Raji (cell line): ENCODE measurements at regions not wholly inside any gene's neighbourhood (a gene's known extent, or its start where the extent isn't known, plus 50 kb on each side); places are given as distances from the start of the nearest gene placed in this dataset.

Experiments used
- POLR2A ChIP-seq: IDR thresholded peaks from 2 replicates; pipeline ENCODE4 v1.6.1; 2011; ENCODE audit warnings: low read depth, low read length, control low read depth; ENCODE audit not compliant: insufficient read depth

DNA sequence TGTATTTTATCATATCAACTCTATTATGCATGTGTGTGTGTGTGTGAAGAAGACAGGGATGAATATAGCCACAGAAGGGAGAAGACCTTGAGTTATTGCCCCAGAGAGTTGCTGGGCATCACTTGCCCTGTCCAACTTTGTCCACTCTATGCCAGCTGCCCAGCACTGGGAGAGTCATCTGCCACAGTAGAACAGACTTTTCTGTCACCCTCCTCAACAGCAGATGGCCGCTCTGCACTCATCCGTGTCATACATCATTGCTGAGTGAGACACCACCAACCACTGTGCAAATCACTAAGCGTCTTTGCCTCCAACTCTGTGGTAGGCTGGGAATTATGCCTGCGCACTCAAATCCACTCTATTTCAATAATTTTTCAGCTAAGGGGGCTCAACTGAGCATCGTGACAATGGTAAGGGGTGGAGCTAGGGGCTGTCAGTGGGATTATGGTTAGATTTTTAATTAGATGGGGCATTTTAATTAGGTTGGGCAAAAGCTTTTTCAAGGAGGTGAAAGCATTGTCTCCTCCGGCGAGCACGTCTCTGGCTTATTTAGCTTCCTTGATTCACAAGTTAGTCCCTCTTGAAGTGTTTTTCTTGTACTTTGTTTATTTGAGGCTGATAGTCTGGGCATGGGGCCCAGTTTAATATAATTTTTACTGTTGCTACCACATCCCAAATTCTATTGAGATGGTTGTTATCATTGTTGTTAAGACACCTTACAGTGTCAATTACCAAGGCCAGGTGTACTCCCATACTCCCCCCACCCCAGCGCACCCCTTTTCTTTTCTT lies 100.1 kb upstream of the KLF3 start:
- TF ChIP-seq POLR2A: no peak

DNA sequence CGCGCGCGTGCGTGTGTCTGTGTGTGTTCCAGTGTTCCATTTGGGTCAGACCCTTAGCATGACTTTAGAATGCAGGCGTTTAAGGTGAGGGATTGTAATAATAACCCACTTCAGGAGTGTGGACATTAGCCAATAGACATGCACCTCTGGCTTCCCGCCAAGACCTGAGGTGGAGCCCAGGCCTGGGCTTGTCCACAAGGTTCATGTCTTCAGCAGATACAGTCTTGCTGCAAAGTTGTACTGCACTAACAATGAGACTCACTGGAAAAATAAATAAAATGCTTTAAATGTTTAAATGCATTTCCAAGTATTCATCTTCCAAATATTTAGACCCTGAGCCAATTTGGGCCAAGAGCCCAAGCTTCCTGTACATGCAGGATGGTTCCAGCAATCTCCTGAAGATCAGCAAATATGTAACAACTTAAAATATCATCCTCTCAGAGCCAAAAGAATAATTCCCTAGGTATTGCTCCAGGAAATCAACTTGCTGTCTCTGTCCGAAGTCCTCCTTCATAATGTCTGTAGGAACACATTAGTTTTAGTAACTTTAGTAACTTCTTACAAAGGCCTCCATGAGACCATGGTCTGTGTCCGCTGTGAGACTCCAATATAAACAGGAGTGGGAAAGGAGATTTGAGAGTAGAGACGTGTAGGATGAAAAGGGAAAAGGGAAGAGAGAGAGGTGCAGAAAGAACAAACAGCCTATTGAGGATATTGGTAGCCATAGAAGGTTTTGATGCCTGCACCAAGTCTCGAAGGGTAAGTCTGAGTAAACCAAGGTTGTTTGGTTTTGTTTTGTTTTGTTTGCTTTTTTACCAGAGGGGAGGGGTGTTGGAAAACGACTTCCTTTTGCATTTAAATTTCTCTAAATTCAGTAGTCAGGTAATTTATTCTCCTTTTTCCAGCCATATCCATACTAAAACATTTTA lies 98.5 kb upstream of the KLF3 start:
- no peak for TF ChIP-seq POLR2A

DNA sequence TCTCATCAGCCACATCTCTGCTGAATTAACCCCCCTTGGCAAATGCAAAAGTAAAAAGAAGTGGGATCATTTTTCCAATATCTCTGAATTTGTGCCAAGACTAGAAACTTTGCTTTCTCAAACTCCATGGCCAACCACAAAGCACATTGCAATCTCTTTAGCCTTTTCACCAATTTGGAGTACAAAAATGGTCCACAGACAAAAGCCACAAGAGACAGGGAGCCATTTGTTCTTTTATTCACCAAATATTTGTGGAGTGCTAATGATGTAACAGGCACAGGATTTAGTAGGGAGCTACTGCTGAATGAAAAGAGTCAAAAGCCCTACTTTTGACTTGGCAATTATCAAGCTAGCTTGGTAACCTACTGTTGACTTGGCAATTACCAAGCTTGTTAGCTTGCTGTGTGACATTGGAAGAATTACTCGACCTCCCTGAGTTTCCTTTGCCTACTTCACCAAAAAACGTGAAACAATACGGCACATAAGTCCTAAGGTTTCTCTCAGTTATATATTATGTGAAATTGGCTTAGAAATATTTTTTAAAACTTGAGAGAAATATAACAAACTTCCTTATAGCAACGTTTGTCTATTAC lies 97.1 kb upstream of the KLF3 start:
- no peak for TF ChIP-seq POLR2A

DNA sequence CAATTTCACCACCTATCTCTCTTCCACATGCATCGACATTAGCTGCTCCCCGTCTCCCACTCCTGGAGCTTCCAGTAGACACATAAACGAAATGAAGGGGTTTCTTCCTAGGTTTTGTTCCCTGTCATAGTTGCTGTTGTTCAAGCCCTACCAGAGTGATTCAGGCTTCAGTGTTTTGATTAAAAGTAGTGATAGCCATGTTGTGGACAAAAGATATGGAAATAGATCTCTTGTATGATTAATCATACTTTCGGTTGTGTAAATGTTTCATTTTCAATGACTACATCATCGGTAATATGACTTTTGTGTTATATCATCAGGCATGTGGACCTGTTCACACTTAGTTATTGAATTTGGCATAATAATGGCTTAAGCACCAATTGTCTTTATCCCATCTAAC lies 96.5 kb upstream of the KLF3 start:
- TF ChIP-seq POLR2A: no peak

DNA sequence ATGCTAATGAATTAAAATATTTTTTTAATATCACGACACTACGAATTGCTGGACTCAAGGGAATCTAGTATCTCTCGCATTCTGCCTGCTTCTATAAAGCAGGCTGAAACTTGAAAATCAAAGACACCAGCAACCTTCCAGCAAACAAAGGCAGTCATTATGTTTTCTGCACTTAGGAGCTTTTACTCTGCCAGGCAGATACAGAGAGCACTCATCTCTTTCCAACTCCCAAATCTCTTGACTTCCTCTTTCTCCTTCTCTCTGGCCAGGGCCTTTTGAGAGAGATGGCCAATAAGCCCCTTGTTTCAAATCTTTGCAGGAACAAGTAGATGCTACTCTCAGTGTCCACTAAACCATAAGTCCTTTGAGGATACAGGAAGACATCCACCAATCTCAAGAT lies 95.2 kb upstream of the KLF3 start:
- TF ChIP-seq POLR2A: no peak

DNA sequence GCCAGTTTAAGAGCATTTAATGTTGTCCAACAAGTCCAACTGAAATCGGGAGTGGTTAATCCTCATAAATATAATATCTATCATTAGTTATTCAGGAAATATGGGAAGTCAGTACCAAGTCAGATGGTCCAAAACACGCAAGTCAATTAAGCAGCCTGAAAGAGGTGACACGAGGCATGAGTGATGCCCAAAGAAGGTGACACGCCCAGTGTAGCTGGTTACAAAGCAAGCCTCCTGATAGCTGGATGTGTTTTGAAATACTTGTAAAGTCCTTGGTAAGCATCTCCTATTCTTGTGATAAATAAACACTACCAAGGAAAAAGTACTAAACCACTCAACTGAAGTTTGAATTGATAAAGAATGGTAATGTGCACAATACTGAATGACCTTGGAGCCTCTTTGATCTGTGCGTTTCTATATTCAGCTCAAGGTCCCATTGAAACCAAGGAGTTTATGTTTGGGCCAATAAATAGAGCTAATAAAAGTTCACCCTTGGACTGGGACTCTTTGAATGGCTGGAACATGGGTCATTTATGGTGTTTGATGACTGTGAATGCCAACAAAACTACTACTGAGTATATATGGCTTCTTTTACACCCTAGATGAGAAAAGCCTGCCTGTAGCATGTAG lies 93.2 kb upstream of the KLF3 start:
- TF ChIP-seq POLR2A: no peak

DNA sequence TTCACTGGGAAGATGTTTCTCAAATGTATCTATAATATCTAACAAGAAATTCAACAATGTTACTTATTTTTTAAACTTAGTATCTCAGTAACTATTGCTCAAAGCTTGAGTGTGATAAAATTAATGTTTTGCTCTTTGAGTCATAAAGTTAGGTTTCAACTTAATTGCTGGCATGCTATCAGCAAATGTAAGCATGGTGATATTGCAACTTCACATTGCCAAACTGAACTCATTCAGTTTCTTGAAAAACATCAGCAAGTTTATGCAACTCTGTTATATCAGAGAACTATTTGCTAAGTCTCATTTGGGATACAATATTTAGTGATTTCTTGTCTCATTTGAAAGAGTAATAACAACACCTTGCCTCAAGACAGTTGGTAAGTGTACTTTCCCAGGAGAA lies 91.2 kb upstream of the KLF3 start:
- TF ChIP-seq POLR2A: no peak

DNA sequence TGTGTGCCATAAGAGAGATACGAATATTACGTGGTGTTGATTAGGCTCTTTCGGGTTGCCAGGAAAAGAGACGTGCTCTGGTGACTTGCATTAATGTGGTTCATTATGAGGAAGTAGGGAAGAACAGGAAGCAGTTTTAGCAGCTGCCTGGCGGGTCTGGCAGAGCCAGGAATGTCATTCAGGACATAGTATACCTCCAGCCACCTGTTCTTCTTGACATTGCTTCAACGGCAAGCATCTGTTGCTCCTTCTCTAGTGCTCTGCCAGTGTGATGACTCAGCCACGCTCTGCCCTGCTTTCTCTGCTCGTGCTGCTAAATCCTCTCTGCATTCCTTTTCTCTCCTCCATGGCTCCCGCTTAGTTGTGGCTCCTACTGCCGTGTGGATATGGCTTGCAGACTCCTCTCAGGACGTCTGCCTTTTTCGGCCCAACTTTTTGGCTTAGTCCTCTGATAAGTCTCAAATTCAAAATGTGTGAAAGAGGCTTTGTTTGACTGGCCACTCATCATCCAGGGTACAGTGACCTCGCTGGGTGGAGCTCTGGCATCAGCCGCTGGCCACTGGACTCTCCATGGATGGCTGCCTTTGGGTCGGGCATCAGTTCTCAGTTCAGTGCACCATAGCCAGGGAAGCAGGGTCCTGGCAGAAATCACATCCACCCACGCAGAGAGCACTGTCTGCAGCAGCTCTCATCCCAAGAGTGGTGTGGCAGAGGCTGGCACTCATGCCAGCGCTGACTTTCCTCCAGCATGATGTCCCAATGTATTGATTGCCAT lies 89.3 kb upstream of the KLF3 start:
- TF ChIP-seq POLR2A: no peak

DNA sequence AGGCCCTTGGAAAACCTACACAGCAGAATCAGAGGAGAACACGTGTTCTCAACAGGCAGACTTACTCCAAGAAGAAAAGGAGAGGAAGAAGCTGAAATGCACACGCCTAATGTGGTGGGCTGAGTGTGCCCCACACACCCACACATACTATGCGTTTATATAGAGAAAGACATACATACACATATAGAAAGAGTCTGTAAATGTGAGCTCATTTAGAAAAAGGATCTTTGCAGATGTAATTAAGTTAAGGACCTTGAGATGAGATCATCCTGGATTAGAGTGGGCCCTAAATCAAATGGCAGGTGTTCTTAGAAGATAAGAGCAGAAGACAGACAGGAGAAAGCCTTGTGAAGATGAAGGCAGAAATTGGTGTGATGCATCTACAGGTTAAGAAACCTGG lies 87.2 kb upstream of the KLF3 start:
- no peak for TF ChIP-seq POLR2A

DNA sequence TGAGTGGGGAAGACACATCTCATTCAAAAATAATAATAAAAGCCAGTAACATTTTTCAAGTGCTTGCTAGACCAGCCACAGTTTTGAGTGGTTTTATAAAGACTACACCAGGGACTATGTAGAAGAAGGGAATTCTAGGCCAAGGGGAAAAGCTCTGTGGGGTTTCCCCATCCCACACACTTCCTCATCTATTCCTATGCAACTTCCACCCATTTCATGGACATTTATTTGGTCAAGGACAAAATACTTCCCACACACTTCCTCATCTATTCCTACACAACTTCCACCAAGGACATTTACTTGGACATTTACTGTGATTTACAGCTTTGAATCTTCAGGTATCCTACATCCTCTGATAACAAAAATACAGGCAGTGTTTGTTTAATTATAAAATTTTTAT lies 86.5 kb upstream of the KLF3 start:
- no peak for TF ChIP-seq POLR2A

DNA sequence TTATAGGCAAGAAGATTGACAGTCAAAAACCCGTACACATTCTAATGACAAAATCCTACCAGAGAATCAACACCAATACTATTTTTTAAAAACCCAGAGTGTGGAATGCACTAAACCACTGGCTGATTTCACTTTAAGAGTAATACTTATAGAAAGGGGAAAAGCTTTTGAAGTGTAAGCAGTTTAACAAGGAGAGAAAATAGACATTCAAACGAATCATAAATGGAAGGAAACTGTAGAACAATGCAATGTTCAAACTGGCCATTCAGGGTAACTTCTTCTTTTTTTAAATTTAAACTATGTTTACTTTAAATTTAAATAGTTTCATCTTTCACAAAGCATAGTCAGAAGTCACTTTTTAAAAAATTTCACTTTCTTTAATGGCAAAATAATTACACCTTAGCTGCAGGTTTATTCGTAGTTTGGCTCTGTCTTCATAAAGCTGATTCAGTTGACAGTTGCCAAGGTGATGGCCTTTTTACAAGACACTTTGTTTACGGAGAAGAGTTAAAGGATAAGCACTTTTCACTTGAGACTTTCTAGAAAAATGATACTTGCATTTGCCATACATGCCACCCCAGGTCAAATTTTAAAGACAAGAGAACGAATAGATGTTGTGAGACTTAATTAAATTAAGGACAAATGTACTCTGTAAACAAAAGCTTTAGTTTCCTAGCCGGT lies 82.4 kb upstream of the KLF3 start:
- TF ChIP-seq POLR2A: no peak

DNA sequence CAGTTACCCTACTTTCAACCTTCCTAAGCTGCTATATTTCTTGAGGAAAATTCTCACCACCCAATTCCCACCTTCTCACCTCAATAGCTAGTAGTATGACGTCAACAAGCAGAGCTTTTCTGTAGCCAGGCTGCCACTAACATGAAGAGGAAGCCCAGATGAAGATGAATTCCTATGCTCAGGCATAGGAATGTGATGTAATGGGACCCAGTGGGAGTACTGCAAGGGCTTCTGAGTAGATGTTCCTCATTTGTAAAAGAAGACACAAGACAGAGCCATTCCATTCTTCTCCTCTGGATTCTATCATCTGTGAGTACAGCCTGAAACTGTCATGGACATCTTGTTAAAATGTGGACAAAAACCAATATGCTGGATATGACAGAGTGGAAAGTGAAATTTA lies 81.6 kb upstream of the KLF3 start:
- no peak for TF ChIP-seq POLR2A

DNA sequence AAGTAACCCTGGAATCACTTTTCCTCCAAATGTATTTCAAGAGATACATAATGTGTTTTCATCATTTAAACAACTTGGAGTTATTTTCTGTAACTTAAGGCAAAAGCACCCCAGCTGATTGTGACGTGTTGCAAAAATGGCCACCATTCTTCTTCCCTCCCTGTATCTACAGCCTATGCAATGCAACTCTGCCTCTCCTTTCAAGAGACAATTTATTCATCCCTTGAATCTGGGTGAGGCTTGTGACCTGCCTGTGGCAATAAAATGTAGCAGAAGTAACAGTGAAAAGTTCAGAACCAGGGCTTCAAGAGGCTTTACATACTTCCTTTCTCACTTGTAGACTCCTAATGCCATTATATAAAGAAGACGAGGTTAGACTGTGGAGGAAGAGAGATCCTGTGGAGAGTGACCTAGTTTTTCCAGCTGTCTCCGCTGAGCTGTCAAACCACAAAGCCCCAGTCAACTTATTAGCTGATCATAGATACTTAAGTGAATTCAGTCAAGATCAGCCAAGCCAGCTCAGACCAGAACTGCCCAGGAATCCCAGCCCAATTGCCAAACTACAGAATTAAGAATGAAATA lies 81.0 kb upstream of the KLF3 start:
- no peak for TF ChIP-seq POLR2A

DNA sequence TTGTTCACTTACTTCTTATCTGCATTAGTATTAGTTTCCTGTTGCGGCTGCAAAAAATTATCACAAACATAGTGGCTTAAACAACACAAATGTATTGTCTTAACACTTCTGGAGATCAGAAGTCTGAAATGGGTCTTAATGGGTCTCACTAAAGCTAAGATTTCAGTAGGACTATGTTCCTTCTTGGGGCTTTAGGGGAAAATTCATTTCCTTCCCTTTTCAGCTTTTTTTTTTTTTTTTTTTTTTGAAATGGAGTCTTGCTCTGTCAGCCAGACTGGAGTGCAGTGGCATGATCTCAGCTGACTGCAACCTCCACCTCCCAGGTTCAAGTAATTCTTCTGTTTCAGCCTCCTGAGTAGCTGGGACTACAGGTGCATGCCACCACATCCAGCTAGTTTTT lies 78.1 kb upstream of the KLF3 start:
- no peak for TF ChIP-seq POLR2A
